ENCODE measurements at regions not wholly inside any gene's neighbourhood (a gene's known extent, or its start where the extent isn't known, plus 50 kb on each side); places are given as distances from the start of the nearest gene placed in this dataset.

DNA sequence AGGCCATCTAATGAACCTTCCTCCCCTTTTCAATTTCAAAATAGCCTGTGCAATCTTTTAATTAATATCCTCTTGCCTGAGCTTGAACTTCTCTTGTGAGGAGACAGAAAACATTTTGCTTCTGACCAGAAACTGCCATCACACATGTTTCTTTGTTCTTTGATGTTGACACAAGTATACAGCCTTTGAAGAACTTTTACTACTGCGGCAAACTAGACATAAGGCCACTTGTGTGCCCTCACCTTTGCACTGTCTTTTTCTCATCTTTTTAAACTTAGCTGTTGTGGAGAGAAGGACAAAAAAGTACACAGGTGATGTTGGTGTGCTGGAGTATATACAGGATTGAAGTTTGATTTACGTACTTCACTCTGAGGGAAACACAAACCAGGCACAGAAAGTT is 116.3 kb upstream of the C1GALT1C1 start:
- no peak for TF ChIP-seq SMC3 (IDR thresholded peaks at IDR 0.05; ENCODE audit: low read depth, low read length)
- TF ChIP-seq, protein P1, sequence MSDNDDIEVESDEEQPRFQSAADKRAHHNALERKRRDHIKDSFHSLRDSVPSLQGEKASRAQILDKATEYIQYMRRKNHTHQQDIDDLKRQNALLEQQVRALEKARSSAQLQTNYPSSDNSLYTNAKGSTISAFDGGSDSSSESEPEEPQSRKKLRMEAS (IDR thresholded peaks at IDR 0.05; ENCODE audit: low read depth), result no peak
- TF ChIP-seq, protein P2, sequence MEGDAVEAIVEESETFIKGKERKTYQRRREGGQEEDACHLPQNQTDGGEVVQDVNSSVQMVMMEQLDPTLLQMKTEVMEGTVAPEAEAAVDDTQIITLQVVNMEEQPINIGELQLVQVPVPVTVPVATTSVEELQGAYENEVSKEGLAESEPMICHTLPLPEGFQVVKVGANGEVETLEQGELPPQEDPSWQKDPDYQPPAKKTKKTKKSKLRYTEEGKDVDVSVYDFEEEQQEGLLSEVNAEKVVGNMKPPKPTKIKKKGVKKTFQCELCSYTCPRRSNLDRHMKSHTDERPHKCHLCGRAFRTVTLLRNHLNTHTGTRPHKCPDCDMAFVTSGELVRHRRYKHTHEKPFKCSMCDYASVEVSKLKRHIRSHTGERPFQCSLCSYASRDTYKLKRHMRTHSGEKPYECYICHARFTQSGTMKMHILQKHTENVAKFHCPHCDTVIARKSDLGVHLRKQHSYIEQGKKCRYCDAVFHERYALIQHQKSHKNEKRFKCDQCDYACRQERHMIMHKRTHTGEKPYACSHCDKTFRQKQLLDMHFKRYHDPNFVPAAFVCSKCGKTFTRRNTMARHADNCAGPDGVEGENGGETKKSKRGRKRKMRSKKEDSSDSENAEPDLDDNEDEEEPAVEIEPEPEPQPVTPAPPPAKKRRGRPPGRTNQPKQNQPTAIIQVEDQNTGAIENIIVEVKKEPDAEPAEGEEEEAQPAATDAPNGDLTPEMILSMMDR (IDR thresholded peaks at IDR 0.05), result no peak
